Neural progenitor cell (in vitro differentiated cells): ENCODE measurements at regions not wholly inside any gene's neighbourhood (a gene's known extent, or its start where the extent isn't known, plus 50 kb on each side); places are given as distances from the start of the nearest gene placed in this dataset.

Source experiments
- DNase-seq: peaks from one replicate; pipeline ENCODE4 v3.0.0-alpha.2; 2016; ENCODE audit warnings: low spot score
- H2AFZ ChIP-seq: fragments of 200-600 bp; sonication (generic); replicated peaks from 2 replicates; pipeline ENCODE4 v1.6.1; 2016; ENCODE audit warnings: antibody characterized with exemption
- H3F3A ChIP-seq: fragments of 200-600 bp; sonication (generic); 2 replicates; pipeline ENCODE4 v1.6.1; 2016; ENCODE audit warnings: antibody characterized with exemption, low read depth
- H3K27ac ChIP-seq: fragments of 200-600 bp; sonication (generic); 2 replicates; pipeline ENCODE4 v1.5.1; 2016; ENCODE audit warnings: mild to moderate bottlenecking
- H3K27me3 ChIP-seq: fragments of 200-600 bp; sonication (generic); 2 replicates; pipeline ENCODE4 v1.6.1; 2016; ENCODE audit warnings: mild to moderate bottlenecking, moderate library complexity
- H3K36me3 ChIP-seq: fragments of 200-600 bp; sonication (generic); 2 replicates; pipeline ENCODE4 v1.5.1; 2016
- H3K4me1 ChIP-seq: fragments of 200-600 bp; sonication (generic); 2 replicates; pipeline ENCODE4 v1.6.1; 2016; ENCODE audit warnings: mixed run types
- H3K4me2 ChIP-seq: fragments of 200-600 bp; sonication (generic); 2 replicates; pipeline ENCODE4 v1.6.1; 2016
- H3K4me3 ChIP-seq: fragments of 200-600 bp; sonication (generic); 2 replicates; pipeline ENCODE4 v1.5.1; 2016
- H3K79me2 ChIP-seq: fragments of 200-600 bp; sonication (generic); 2 replicates; pipeline ENCODE4 v1.6.1; 2016; ENCODE audit warnings: low read depth
- H3K9ac ChIP-seq: fragments of 200-600 bp; sonication (generic); 2 replicates; pipeline ENCODE4 v1.6.1; 2016
- H3K9me3 ChIP-seq: fragments of 200-600 bp; sonication (generic); 2 replicates; pipeline ENCODE4 v1.5.1; 2016; ENCODE audit warnings: low read depth
- H4K20me1 ChIP-seq: fragments of 200-600 bp; sonication (generic); 2 replicates; pipeline ENCODE4 v1.6.1; 2016; ENCODE audit warnings: low read depth
- H3K27ac Mint-ChIP-seq: 3 replicates; pipeline ENCODE4 v1.8.0; 2021; ENCODE audit warnings: mixed read lengths
- H3K27me3 Mint-ChIP-seq: 2 replicates; pipeline ENCODE4 v1.8.0; 2022; ENCODE audit warnings: low read depth, mild to moderate bottlenecking, inconsistent platforms, moderate library complexity, mixed read lengths; ENCODE audit not compliant: insufficient read depth
- H3K36me3 Mint-ChIP-seq: 3 replicates; pipeline ENCODE4 v1.8.0; 2021; ENCODE audit warnings: mixed read lengths
- H3K4me1 Mint-ChIP-seq: 3 replicates; pipeline ENCODE4 v1.8.0; 2021; ENCODE audit warnings: mixed read lengths
- H3K4me3 Mint-ChIP-seq: 3 replicates; pipeline ENCODE4 v1.8.0; 2021; ENCODE audit warnings: mild to moderate bottlenecking, moderate library complexity, mixed read lengths
- H3K9me3 Mint-ChIP-seq: 3 replicates; pipeline ENCODE4 v1.8.0; 2020; ENCODE audit warnings: mixed read lengths
- CTCF ChIP-seq: fragments of 200-600 bp; sonication (generic); IDR thresholded peaks from 2 replicates; pipeline ENCODE4 v1.5.1; 2017; ENCODE audit warnings: antibody characterized with exemption, mild to moderate bottlenecking
- EZH2 ChIP-seq: fragments of 200-600 bp; sonication (generic); IDR thresholded peaks from 2 replicates; pipeline ENCODE4 v1.6.1; 2017; ENCODE audit warnings: antibody characterized with exemption, mild to moderate bottlenecking, moderate library complexity
- EZH2phosphoT487 ChIP-seq: fragments of 200-600 bp; sonication (generic); IDR thresholded peaks from 2 replicates; pipeline ENCODE4 v1.6.1; 2017; ENCODE audit warnings: antibody characterized with exemption

- Histone ChIP-seq H4K20me1 (no peaks in the 10 kb centered on the region), H3K27me3 (no peaks in the 10 kb centered on the region), H3K9ac (no peak overlapping the region), H3K36me3 (no peaks in the 10 kb centered on the region), H2AFZ (no peak overlapping the region), H3K79me2 (no peaks in the 10 kb centered on the region), H3F3A (no peaks in the 10 kb centered on the region), H3K4me1 (no peaks in the 10 kb centered on the region), H3K27ac (no peak overlapping the region), H3K4me2 (no peak overlapping the region), H3K4me3 (no peak overlapping the region), H3K9me3 (no peaks in the 10 kb centered on the region)
- Mint-ChIP-seq H3K27ac (no peak overlapping the region), H3K4me1 (no peaks in the 10 kb centered on the region), H3K27me3 (no peaks in the 10 kb centered on the region), H3K9me3 (no peaks in the 10 kb centered on the region), H3K36me3 (no peaks in the 10 kb centered on the region), H3K4me3 (no peak overlapping the region)
- TF ChIP-seq CTCF (no peak), EZH2phosphoT487 (no peak), EZH2 (no peak)
- no peak for DNase-seq
Observed at GRCh38 chr6:119602215-119603178, 252.9 kb upstream of the MAN1A1 start.

GRCh38 chr6:119598883-119599282, 249.3 kb upstream of the MAN1A1 start:
- DNase-seq = no peak
- Mint-ChIP-seq H3K9me3 (no peaks in the 10 kb centered on the region), H3K27me3 (no peaks in the 10 kb centered on the region), H3K4me3 (no peak overlapping the region), H3K36me3 (no peaks in the 10 kb centered on the region), H3K27ac (no peak overlapping the region), H3K4me1 (no peaks in the 10 kb centered on the region)
- Histone ChIP-seq H3K9ac (no peak overlapping the region), H3K4me3 (no peak overlapping the region), H3K9me3 (no peaks in the 10 kb centered on the region), H3K27me3 (no peaks in the 10 kb centered on the region), H3F3A (no peaks in the 10 kb centered on the region), H3K27ac (no peak overlapping the region), H4K20me1 (no peaks in the 10 kb centered on the region), H3K4me1 (no peaks in the 10 kb centered on the region), H3K36me3 (no peaks in the 10 kb centered on the region), H3K79me2 (no peaks in the 10 kb centered on the region), H2AFZ (no peak overlapping the region), H3K4me2 (no peak overlapping the region)
- TF ChIP-seq EZH2 = no peak
- TF ChIP-seq CTCF = no peak
- no peak for TF ChIP-seq EZH2phosphoT487

- Histone ChIP-seq H3K4me2 (no peak overlapping the region), H2AFZ (no peak overlapping the region), H3K4me1 (no peaks in the 10 kb centered on the region), H3K9me3 (no peaks in the 10 kb centered on the region), H3K9ac (no peak overlapping the region), H3K36me3 (no peaks in the 10 kb centered on the region), H3F3A (no peaks in the 10 kb centered on the region), H4K20me1 (no peaks in the 10 kb centered on the region), H3K27ac (no peak overlapping the region), H3K79me2 (no peaks in the 10 kb centered on the region), H3K27me3 (no peaks in the 10 kb centered on the region), H3K4me3 (no peak overlapping the region)
- no peaks in the 10 kb centered on the region for H3K9me3 Mint-ChIP-seq
- peaks cover 4% of the 10 kb centered on the region for H3K4me1 Mint-ChIP-seq
- no peaks in the 10 kb centered on the region for H3K27me3 Mint-ChIP-seq
- no peak overlapping the region for H3K4me3 Mint-ChIP-seq
- DNase-seq = no peak
- H3K27ac Mint-ChIP-seq = no peak overlapping the region
- no peak for TF ChIP-seq EZH2phosphoT487
- TF ChIP-seq EZH2 = no peak
- no peak for TF ChIP-seq CTCF
- no peaks in the 10 kb centered on the region for H3K36me3 Mint-ChIP-seq
Observed at GRCh38 chr6:119594907-119595306, 245.3 kb upstream of the MAN1A1 start.
